ENCODE measurements at regions not wholly inside any gene's neighbourhood (a gene's known extent, or its start where the extent isn't known, plus 50 kb on each side); places are given as distances from the start of the nearest gene placed in this dataset.
"Not testable (repeated sequence)": the region's sequence is repeated elsewhere in the genome, so short reads cannot be mapped to it uniquely, and the experiment has no call there.

- H3K4me3 ChIP-seq (ENCODE audit: low read depth, low read length), result no peak overlapping the region
- no peak for DNase-seq (ENCODE audit: low read depth)
Observed at GRCh38 chr2:147456779-147457178, 388.1 kb upstream of the ACVR2A start.

GRCh38 chr2:147451902-147452515 is 392.8 kb upstream of the ACVR2A start:
- H3K4me3 ChIP-seq (ENCODE audit: low read depth, low read length), result no peak overlapping the region
- DNase-seq (ENCODE audit: low read depth), result no peak

GRCh38 chr2:147450661-147451510 is 393.9 kb upstream of the ACVR2A start:
- no peak for DNase-seq (ENCODE audit: low read depth)
- no peak overlapping the region for H3K4me3 ChIP-seq (ENCODE audit: low read depth, low read length)

GRCh38 chr2:147449323-147449991 is 395.4 kb upstream of the ACVR2A start:
- no peak overlapping the region for H3K4me3 ChIP-seq (ENCODE audit: low read depth, low read length)
- no peak for DNase-seq (ENCODE audit: low read depth)

GRCh38 chr2:147442816-147443215 is 402.0 kb upstream of the ACVR2A start:
- no peak for DNase-seq (ENCODE audit: low read depth)
- H3K4me3 ChIP-seq (ENCODE audit: low read depth, low read length), result no peak overlapping the region

GRCh38 chr2:147441182-147441581 is 403.6 kb upstream of the ACVR2A start:
- no peak overlapping the region for H3K4me3 ChIP-seq (ENCODE audit: low read depth, low read length)
- no peak for DNase-seq (ENCODE audit: low read depth)

- no peak for DNase-seq (ENCODE audit: low read depth)
- H3K4me3 ChIP-seq (ENCODE audit: low read depth, low read length), result no peak overlapping the region
Observed at GRCh38 chr2:147440734-147441133, 404.1 kb upstream of the ACVR2A start.

- no peak overlapping the region for H3K4me3 ChIP-seq (ENCODE audit: low read depth, low read length)
- no peak for DNase-seq (ENCODE audit: low read depth)
Observed at GRCh38 chr2:147439986-147440385, 404.8 kb upstream of the ACVR2A start.

GRCh38 chr2:147438882-147439281 is 405.9 kb upstream of the ACVR2A start:
- no peak overlapping the region for H3K4me3 ChIP-seq (ENCODE audit: low read depth, low read length)

GRCh38 chr2:147433822-147434221 is 411.0 kb upstream of the ACVR2A start:
- DNase-seq (ENCODE audit: low read depth), result no peak
- no peak overlapping the region for H3K4me3 ChIP-seq (ENCODE audit: low read depth, low read length)

More at GRCh38 chr2:147438882-147439281, 405.9 kb upstream of the ACVR2A start:
- no peak for DNase-seq (ENCODE audit: low read depth)

- H3K4me3 ChIP-seq (ENCODE audit: low read depth, low read length), result no peak overlapping the region
- DNase-seq (ENCODE audit: low read depth), result no peak
Observed at GRCh38 chr2:147430408-147430807, 414.4 kb upstream of the ACVR2A start.

GRCh38 chr2:147428120-147428747 is 416.6 kb upstream of the ACVR2A start:
- no peak for DNase-seq (ENCODE audit: low read depth)
- no peak overlapping the region for H3K4me3 ChIP-seq (ENCODE audit: low read depth, low read length)

GRCh38 chr2:147425437-147426029 is 419.3 kb upstream of the ACVR2A start:
- DNase-seq (ENCODE audit: low read depth), result no peak
- H3K4me3 ChIP-seq (ENCODE audit: low read depth, low read length), result no peak overlapping the region

- no peak overlapping the region for H3K4me3 ChIP-seq (ENCODE audit: low read depth, low read length)
- no peak for DNase-seq (ENCODE audit: low read depth)
Observed at GRCh38 chr2:147424766-147425165, 420.1 kb upstream of the ACVR2A start.

GRCh38 chr2:147420947-147421675 is 423.7 kb upstream of the ACVR2A start:
- no peak overlapping the region for H3K4me3 ChIP-seq (ENCODE audit: low read depth, low read length)
- DNase-seq (ENCODE audit: low read depth), result no peak

- no peak overlapping the region for H3K4me3 ChIP-seq (ENCODE audit: low read depth, low read length)
- no peak for DNase-seq (ENCODE audit: low read depth)
Observed at GRCh38 chr2:147420517-147420916, 424.3 kb upstream of the ACVR2A start.

- no peak for DNase-seq (ENCODE audit: low read depth)
Observed at GRCh38 chr2:147416099-147416498, 428.7 kb upstream of the ACVR2A start.

GRCh38 chr2:147414656-147415055 is 430.2 kb upstream of the ACVR2A start:
- H3K4me3 ChIP-seq (ENCODE audit: low read depth, low read length); DNase-seq (ENCODE audit: low read depth): not testable (repeated sequence)

More at GRCh38 chr2:147416099-147416498, 428.7 kb upstream of the ACVR2A start:
- H3K4me3 ChIP-seq (ENCODE audit: low read depth, low read length), result no peak overlapping the region

- no peak for DNase-seq (ENCODE audit: low read depth)
Observed at GRCh38 chr2:147408357-147408756, 436.5 kb upstream of the ACVR2A start.

More at GRCh38 chr2:147408357-147408756, 436.5 kb upstream of the ACVR2A start:
- H3K4me3 ChIP-seq (ENCODE audit: low read depth, low read length), result no peak overlapping the region

Data from skeletal muscle cell (primary cell).